AG09309 (cell line): ENCODE measurements at regions not wholly inside any gene's neighbourhood (a gene's known extent, or its start where the extent isn't known, plus 50 kb on each side); places are given as distances from the start of the nearest gene placed in this dataset.

ENCODE experiments used
- DNase-seq: peaks from one replicate; pipeline ENCODE4 v3.0.0-alpha.2; 2010; ENCODE audit warnings: low read depth
- H3K4me3 ChIP-seq: 2 replicates; pipeline ENCODE4 v1.5.1; 2011; ENCODE audit warnings: mild to moderate bottlenecking, low read depth, low read length, moderate library complexity; ENCODE audit not compliant: control insufficient read depth
- TF ChIP-seq, protein P1 (sequence below): IDR thresholded peaks from 2 replicates; pipeline ENCODE4 v1.5.1; 2011; ENCODE audit warnings: mild to moderate bottlenecking, low read depth, low read length, inconsistent platforms; ENCODE audit not compliant: insufficient read depth, control insufficient read depth; ENCODE audit errors: missing control alignments

DNA sequence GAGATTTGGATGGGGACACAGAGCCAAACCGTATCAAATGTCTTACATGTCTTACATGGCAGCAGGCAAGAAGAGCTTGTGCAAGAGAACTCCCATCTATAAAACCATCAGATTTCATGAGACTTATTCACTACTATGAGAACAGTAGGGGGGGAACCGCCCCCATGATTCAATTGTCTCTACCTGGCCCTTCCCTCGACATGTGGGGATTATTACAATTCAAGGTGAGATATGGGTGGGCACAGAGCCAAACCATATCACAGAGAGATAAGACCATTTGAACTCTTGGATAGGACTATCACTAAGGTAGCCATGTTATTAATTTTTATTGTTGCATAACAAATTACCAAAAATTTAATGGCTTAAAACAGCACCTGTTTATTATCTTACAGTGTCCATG lies 611.7 kb downstream of the SOX6 start:
- no peak for DNase-seq
- H3K4me3 ChIP-seq, result no peak overlapping the region
- TF ChIP-seq, protein P1, sequence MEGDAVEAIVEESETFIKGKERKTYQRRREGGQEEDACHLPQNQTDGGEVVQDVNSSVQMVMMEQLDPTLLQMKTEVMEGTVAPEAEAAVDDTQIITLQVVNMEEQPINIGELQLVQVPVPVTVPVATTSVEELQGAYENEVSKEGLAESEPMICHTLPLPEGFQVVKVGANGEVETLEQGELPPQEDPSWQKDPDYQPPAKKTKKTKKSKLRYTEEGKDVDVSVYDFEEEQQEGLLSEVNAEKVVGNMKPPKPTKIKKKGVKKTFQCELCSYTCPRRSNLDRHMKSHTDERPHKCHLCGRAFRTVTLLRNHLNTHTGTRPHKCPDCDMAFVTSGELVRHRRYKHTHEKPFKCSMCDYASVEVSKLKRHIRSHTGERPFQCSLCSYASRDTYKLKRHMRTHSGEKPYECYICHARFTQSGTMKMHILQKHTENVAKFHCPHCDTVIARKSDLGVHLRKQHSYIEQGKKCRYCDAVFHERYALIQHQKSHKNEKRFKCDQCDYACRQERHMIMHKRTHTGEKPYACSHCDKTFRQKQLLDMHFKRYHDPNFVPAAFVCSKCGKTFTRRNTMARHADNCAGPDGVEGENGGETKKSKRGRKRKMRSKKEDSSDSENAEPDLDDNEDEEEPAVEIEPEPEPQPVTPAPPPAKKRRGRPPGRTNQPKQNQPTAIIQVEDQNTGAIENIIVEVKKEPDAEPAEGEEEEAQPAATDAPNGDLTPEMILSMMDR, result no peak

DNA sequence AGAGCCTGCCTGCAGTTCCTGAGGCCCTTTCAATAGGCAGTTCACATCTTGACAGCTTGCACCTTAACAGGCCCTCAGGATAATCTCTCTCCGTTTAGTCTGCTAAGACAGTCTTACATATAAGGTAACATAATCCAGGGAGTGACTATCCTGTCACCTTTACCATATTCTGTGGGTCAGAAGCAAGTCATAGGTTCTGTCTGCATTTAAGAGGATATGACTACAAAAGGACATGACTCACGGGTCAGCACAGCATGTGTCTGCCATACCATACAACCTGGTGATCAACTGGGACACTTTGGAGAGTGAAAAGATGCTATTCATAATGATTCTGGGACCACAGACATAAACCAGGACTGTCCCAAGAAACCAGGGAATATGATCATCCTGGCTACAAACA lies 611.1 kb downstream of the SOX6 start:
- no peak for DNase-seq

DNA sequence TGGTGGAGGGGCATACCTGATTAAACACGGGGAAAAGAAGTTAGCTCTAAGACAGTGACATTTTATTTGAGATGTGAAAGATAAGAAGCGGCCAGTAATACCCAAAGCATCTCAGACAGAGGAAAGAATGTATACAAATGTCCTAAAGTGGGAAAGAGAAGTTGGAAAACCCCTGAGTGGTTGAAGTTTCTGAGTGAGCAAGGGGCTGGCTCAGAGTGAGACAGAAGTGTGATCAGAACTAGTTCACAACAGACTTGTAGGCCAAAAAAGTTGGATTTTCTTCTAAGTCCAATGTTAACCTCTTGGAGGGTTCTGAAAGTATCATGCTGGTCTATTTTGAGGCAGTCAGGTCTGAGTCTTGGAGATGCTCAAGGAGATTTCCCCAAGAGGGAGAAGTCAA lies 608.7 kb downstream of the SOX6 start:
- TF ChIP-seq, protein P1, result no peak
- no peak for DNase-seq
- H3K4me3 ChIP-seq, result no peak overlapping the region

More for the DNA sequence above, 611.1 kb downstream of the SOX6 start:
- TF ChIP-seq, protein P1, result no peak
- no peak overlapping the region for H3K4me3 ChIP-seq

DNA sequence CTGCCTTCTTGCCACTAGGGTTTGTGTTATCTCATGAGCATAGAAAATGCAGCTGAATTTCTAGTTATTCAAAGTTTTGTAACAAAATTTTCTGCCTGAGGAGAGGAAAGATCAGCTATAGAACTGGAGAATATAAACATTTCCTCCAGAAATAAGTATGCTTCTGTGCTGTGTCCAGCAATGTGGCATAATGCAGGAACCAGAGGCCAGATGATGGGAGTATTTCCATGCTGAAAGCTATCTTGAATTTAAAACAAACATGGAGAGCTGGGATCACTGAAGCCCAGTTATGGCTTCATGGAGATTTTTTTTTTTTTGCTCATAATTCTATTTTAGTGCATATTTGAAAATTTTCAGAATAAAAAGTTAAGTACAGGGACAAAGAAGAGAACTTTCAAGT lies 608.2 kb downstream of the SOX6 start:
- TF ChIP-seq, protein P1, result no peak
- H3K4me3 ChIP-seq, result no peak overlapping the region
- DNase-seq, result no peak

DNA sequence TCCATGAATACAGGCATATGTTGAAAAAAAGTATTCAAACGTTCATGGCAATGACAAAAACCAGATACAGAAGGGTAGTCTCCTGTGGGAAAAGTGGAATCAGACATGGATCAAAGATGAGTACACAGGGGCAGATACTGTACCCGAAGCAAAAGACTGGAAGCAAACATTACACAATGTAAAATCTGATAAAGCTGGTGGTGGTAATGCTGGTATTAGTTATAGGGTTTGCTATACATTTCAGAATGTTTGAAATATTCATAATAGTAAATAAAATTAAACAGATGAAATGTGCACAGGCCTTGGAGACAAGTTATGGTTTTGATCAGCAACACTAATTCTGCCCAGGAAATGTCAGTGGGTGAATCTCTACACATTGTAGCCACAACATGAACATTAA lies 607.6 kb downstream of the SOX6 start:
- DNase-seq, result no peak
- no peak overlapping the region for H3K4me3 ChIP-seq
- TF ChIP-seq, protein P1, result no peak

DNA sequence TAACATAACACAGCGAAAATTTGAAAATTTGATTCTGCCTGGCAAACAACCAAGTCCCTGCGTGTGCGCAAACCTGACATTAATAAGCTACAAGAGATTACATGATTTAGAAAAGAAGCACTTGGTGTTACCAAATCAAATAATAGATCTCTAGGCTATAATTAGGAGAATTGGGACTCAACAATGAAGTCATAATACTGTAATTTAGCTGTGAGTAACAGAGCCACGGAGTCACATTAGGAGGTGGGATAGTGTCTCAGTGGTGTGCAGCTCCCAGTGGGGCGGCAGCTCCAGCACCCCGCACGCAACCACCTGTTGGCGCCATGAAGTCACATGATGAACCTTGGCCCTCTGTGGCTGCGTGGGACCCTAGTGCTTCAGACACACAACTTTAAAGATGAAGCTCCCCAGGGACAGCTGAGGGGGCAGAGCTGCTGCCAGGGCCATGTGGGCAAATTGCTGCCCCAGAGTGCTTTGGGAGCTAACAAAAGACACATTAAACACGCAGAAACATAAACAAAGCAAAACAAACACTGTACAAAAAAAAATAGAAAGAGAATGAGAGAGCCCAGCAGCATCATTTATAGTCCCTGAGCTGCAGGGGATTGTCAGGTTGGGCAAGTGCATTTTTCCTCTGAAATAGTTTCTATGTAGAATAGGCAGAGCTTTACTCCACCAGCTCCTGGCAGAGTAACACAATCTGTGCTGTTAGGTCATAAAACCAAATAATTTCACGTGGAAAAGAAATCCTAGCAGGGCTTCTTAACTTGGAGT lies 605.6 kb downstream of the SOX6 start:
- no peak overlapping the region for H3K4me3 ChIP-seq

More for the DNA sequence above, 605.6 kb downstream of the SOX6 start:
- DNase-seq, result no peak
- TF ChIP-seq, protein P1, result no peak
